ENCODE measurements at regions not wholly inside any gene's neighbourhood (a gene's known extent, or its start where the extent isn't known, plus 50 kb on each side); places are given as distances from the start of the nearest gene placed in this dataset.

GRCh38 chr1:143691971-143692529, 279.7 kb downstream of the FAM72C start:
- H3K79me2 ChIP-seq (ENCODE audit: insufficient read depth, low read depth), result no peaks in the 10 kb centered on the region

GRCh38 chr1:143691400-143691891, 280.3 kb downstream of the FAM72C start:
- H3K4me2 ChIP-seq, result no peak overlapping the region
- no peaks in the 10 kb centered on the region for H4K20me1 ChIP-seq (ENCODE audit: insufficient read depth)
- TF ChIP-seq CTCF (conservative IDR thresholded peaks at IDR 0.05; ENCODE audit: low read depth, low read length), result no peak
- no peak overlapping the region for H3K9ac ChIP-seq
- no peak overlapping the region for H3K27ac ChIP-seq
- no peak overlapping the region for H3K4me3 ChIP-seq (IDR thresholded peaks at IDR 0.05; ENCODE audit: insufficient read depth, low read depth, low read length)
- H3K4me1 ChIP-seq (ENCODE audit: low read depth, poor library complexity, severe bottlenecking), result no peaks in the 10 kb centered on the region
- H2AFZ ChIP-seq (ENCODE audit: low read depth), result no peak overlapping the region
- no peaks in the 10 kb centered on the region for H3K27me3 ChIP-seq (ENCODE audit: insufficient read depth, low read depth)
- no peaks in the 10 kb centered on the region for H3K79me2 ChIP-seq (ENCODE audit: insufficient read depth, low read depth)
- no peaks in the 10 kb centered on the region for H3K36me3 ChIP-seq (ENCODE audit: insufficient read depth)

More at GRCh38 chr1:143691971-143692529, 279.7 kb downstream of the FAM72C start:
- Histone ChIP-seq H3K4me1 (ENCODE audit: low read depth, poor library complexity, severe bottlenecking) (no peaks in the 10 kb centered on the region), H4K20me1 (ENCODE audit: insufficient read depth) (no peaks in the 10 kb centered on the region), H3K9ac (no peak overlapping the region), H3K27ac (no peak overlapping the region), H3K4me2 (no peak overlapping the region), H2AFZ (ENCODE audit: low read depth) (no peak overlapping the region), H3K4me3 (IDR thresholded peaks at IDR 0.05; ENCODE audit: insufficient read depth, low read depth, low read length) (no peak overlapping the region), H3K36me3 (ENCODE audit: insufficient read depth) (no peaks in the 10 kb centered on the region), H3K27me3 (ENCODE audit: insufficient read depth, low read depth) (no peaks in the 10 kb centered on the region)
- no peak for TF ChIP-seq CTCF (conservative IDR thresholded peaks at IDR 0.05; ENCODE audit: low read depth, low read length)

GRCh38 chr1:143689781-143690180, 282.0 kb downstream of the FAM72C start:
- Histone ChIP-seq H3K9ac (no peak overlapping the region), H2AFZ (ENCODE audit: low read depth) (no peak overlapping the region), H3K4me1 (ENCODE audit: low read depth, poor library complexity, severe bottlenecking) (no peaks in the 10 kb centered on the region), H4K20me1 (ENCODE audit: insufficient read depth) (no peaks in the 10 kb centered on the region), H3K4me2 (no peak overlapping the region), H3K27ac (no peak overlapping the region), H3K4me3 (IDR thresholded peaks at IDR 0.05; ENCODE audit: insufficient read depth, low read depth, low read length) (no peak overlapping the region), H3K79me2 (ENCODE audit: insufficient read depth, low read depth) (no peaks in the 10 kb centered on the region), H3K36me3 (ENCODE audit: insufficient read depth) (no peaks in the 10 kb centered on the region), H3K27me3 (ENCODE audit: insufficient read depth, low read depth) (no peaks in the 10 kb centered on the region)
- no peak for TF ChIP-seq CTCF (conservative IDR thresholded peaks at IDR 0.05; ENCODE audit: low read depth, low read length)

- no peaks in the 10 kb centered on the region for H3K36me3 ChIP-seq (ENCODE audit: insufficient read depth)
Observed at GRCh38 chr1:143680304-143680703, 291.5 kb downstream of the FAM72C start.

More at GRCh38 chr1:143680304-143680703, 291.5 kb downstream of the FAM72C start:
- H3K4me3 ChIP-seq (IDR thresholded peaks at IDR 0.05; ENCODE audit: insufficient read depth, low read depth, low read length), result no peak overlapping the region
- no peak overlapping the region for H3K27ac ChIP-seq
- no peaks in the 10 kb centered on the region for H3K27me3 ChIP-seq (ENCODE audit: insufficient read depth, low read depth)
- no peaks in the 10 kb centered on the region for H4K20me1 ChIP-seq (ENCODE audit: insufficient read depth)
- H3K4me1 ChIP-seq (ENCODE audit: low read depth, poor library complexity, severe bottlenecking), result no peaks in the 10 kb centered on the region
- H2AFZ ChIP-seq (ENCODE audit: low read depth), result no peak overlapping the region
- no peak for TF ChIP-seq CTCF (conservative IDR thresholded peaks at IDR 0.05; ENCODE audit: low read depth, low read length)
- no peak overlapping the region for H3K4me2 ChIP-seq
- no peaks in the 10 kb centered on the region for H3K79me2 ChIP-seq (ENCODE audit: insufficient read depth, low read depth)
- no peak overlapping the region for H3K9ac ChIP-seq
